GM18951 (cell line): ENCODE measurements at regions not wholly inside any gene's neighbourhood (a gene's known extent, or its start where the extent isn't known, plus 50 kb on each side); places are given as distances from the start of the nearest gene placed in this dataset.

Experiments used
- POLR2A ChIP-seq: IDR thresholded peaks from 4 replicates; pipeline ENCODE4 v1.6.1; 2011; ENCODE audit warnings: mild to moderate bottlenecking; ENCODE audit not compliant: insufficient read length, insufficient read depth; ENCODE audit errors: extremely low read depth
- in situ Hi-C: fragments of 300-500 bp; cut with MboI; formaldehyde crosslinking; loops from one replicate; pipeline ENCODE4 v1.12.0; 2022; ENCODE audit warnings: low sequenced_read_pairs, mixed read lengths, inconsistent platforms; ENCODE audit not compliant: unreplicated experiment

- in situ Hi-C loops: no loop called here
- no peak for TF ChIP-seq POLR2A
These were observed 414.5 kb upstream of the OPRM1 start for GRCh38 chr6:153624528-153624927.

GRCh38 chr6:153623496-153623895, 415.5 kb upstream of the OPRM1 start:
- in situ Hi-C loops: no loop called here
- TF ChIP-seq POLR2A: no peak

DNA sequence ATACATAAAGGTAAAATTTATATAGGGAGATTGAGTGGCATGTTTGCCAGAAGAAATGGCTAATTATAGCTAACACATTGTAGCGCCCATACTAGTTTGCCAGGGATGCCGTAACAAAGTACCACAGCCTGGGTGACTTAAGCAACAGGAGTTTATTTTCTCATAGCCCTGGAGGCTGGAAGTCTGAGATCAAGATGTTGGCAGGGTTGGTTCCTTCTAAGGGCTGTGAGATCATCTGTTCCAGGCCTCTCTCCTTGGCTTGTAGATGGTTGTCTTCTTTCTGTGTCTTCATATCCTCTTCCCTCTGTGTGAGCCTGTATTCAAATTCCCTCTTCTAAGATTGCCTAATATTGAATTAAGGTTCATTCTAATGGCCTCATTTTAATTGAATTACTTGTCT, 417.5 kb upstream of the OPRM1 start:
- TF ChIP-seq POLR2A: no peak
- in situ Hi-C loops: no loop called here

GRCh38 chr6:153621070-153621469, 418.0 kb upstream of the OPRM1 start:
- in situ Hi-C loops: no loop called here
- no peak for TF ChIP-seq POLR2A

DNA sequence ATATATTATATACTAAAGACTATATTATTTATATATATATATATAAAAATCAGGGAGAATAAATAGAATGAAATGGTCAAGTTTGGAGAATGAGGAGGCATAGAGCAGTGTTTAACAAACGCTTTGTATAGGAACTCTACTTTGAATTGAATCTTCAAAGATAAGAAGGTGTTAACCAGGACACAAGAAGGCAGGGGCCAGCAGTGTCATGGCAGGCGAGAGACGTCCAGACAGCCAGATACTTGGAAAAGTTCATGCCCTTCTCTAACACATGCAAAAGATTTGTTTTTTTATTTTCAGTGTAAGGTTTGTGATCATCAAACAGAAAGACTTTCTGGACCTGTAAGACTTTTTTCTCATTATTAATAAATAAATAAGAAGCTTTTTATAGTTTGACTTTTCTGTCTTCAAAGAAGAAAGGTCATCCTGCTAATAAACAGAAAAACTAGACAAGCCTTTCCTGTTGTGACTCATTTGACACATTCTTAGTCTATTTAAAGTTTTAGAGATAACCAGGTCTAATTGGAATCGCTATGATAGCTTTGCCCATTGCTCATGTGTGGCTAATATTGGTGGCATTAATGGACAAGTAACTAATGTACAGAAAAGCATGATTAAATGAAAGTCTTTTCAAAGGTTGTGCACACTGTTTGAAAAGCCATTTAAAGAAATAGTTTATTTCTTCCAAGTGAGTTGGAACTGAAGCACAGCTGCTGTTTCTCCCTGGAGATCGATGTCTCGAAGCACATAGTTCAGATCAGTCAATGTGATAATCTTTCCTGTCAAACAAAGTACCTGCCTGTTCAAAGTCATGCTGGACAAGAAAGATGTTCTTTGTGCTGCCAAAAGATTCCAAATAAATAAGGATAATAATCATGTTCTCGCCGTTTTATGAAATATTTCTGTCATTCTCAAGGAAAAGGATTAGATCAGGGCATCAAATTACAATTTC, 420.4 kb upstream of the OPRM1 start:
- in situ Hi-C loops: no loop called here
- no peak for TF ChIP-seq POLR2A

DNA sequence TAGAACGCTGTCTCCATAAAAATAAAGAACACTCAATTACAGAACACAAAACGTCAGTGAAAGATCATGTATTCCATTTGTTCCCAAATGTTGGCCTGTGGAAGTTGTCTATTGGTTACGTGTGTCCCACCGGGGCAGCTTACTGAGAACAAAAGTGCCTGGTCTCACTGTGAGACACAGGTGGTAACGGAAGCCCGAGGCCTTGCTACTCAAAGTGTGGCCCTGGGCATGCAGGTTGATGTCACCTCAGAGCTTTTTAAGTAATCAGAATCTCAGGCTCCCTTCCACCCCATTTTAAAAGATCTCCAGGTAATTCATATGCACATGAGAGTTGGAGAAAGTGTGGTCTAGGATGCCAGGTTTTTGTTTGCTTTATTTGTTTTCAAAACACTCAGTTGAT, 422.5 kb upstream of the OPRM1 start:
- no peak for TF ChIP-seq POLR2A
- in situ Hi-C loops: no loop called here

GRCh38 chr6:153613719-153614455, 425.2 kb upstream of the OPRM1 start:
- in situ Hi-C loops: no loop called here
- TF ChIP-seq POLR2A: no peak

DNA sequence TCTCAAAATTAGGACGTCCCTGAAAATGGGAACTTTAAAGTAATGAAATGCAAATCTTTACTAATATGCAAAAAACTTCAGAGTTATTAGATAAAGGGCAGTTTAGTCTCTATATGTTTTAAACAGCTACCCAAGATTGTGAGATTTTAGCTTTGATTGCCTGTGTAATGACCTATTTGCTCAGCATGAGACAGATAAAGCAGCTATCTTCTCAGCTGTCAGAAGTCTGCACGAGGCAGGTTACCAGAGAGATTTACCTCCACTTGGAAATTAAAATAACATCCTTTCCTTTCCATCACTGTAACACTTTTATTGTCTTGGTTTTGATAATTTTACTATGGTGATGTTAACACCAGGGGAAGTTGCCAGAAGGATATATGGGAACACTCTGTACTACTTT, 436.6 kb upstream of the OPRM1 start:
- TF ChIP-seq POLR2A: no peak
- in situ Hi-C loops: no loop called here

DNA sequence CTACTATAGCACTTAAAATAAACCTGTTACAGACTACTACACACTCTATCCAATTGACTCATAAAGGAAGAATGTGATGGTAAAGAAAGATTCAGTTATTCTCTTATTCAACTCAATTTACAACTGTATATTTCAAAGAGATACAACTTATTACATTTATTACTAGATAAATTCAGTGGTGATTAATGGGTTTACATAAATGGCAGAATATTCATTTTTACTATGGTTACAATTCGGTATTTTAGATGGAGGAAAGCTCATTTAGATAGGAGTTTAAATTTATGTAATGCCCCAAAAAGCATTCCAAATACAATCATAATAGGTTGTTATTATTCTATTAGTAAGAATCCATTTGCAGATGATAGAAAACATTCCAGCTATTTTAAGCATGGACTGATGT, 439.1 kb upstream of the OPRM1 start:
- no peak for TF ChIP-seq POLR2A
- in situ Hi-C loops: no loop called here

DNA sequence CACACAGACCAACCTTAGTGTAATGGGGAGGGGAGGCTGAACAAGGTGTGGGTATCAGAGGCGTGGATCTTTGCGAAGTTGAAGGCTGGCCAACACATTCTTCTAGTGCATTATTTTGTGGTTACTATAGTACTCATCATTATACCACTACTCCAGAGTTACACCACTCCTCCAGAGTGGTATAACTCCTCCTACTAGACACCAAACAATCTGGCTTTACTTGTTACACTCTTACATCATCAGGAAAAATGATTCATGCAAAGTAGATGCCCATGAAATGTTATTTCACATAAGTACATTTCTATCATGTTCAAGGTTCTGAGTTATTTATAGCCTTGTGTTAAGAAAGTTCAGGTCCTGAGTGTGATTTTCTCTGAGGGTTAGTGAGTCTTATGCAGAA, 443.1 kb upstream of the OPRM1 start:
- in situ Hi-C loops: no loop called here
- TF ChIP-seq POLR2A: no peak

- TF ChIP-seq POLR2A: no peak
- in situ Hi-C loops: no loop called here
These were observed 444.2 kb upstream of the OPRM1 start for GRCh38 chr6:153594871-153595270.

- in situ Hi-C loops: no loop called here
- no peak for TF ChIP-seq POLR2A
These were observed 447.9 kb upstream of the OPRM1 start for GRCh38 chr6:153591159-153591558.

DNA sequence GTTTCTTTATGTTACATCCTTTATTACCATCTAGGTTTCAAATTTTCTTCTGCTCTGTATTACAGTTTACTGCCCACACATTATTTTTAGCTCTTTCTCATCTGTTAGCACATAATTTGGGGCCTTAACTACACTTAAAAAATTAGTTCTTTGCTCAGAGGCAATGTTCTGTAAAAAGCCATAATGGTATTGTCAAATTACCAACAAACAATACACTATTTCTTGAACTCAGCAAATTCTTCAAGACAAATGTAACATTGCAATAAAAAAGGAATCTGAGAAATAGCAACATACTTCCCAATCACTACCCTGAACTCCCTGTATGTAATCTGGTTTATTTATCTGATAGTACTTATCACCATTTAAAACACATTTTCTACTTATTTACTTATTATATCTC, 448.6 kb upstream of the OPRM1 start:
- no peak for TF ChIP-seq POLR2A
- in situ Hi-C loops: no loop called here

DNA sequence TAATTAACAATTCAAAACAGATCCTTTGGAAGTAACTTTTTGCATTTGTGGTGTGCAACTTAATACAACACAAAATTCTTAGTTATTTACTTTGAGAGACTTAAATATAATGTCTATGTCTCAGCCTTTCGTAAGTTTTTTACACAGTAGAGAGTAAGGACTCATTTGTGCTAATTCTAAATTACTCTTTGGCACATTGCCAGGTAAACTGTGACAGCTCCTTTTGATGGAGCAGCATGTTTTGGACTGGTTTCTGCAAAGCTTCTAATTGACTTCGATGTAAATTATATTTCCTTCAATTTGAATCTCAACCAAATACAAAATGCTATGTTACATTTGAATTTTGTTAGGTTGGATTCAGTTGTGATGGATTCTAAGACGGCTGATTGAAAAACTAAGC, 450.7 kb upstream of the OPRM1 start:
- in situ Hi-C loops: no loop called here
- TF ChIP-seq POLR2A: no peak

DNA sequence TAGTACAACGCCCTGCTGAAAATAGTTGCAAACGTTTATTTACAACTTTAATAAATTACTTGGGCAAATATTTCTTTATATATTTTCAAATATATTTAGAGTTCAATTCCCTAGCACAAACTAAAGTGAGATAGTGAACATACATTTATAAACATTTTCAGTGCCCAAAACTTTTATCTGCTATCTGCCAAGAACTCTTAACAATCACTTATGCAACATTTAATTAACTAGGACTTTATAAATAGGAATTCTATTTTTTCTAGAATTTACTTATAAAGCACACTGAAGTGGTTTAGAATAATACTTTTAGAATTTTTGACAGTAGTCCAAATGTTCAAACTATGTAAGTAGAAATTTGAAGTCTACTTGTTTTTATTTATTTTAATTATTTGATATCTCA, 452.6 kb upstream of the RGS17 start:
- in situ Hi-C loops: no loop called here
- TF ChIP-seq POLR2A: no peak
